ENCODE measurements at regions not wholly inside any gene's neighbourhood (a gene's known extent, or its start where the extent isn't known, plus 50 kb on each side); places are given as distances from the start of the nearest gene placed in this dataset.

- DNase-seq (no peak), ATAC-seq (no peak), FAIRE-seq (no peak)
- Histone ChIP-seq H3K36me3 (no peaks in the 10 kb centered on the region), H3K27ac (no peak overlapping the region), H3K27me3 (no peaks in the 10 kb centered on the region), H3K4me1 (no peaks in the 10 kb centered on the region), H3K4me3 (no peak overlapping the region), H3K9me3 (no peaks in the 10 kb centered on the region)
- intact Hi-C loops (cut with DNase I), result no loop called here
- no peak for TF ChIP-seq CTCF (IDR thresholded peaks at IDR 0.05)
- WGBS, 2 donors, result 87 to 91% methylated on average over 2 of the region's 2 CpGs
These were observed 70.8 kb downstream of the ZNF648 start for GRCh38 chr1:181990728-181991127.

GRCh38 chr1:181989261-181989920, 72.1 kb downstream of the ZNF648 start:
- intact Hi-C loops (cut with DNase I), result no loop called here
- ATAC-seq (no peak), FAIRE-seq (no peak), DNase-seq (no peak)
- Histone ChIP-seq H3K27ac (no peak overlapping the region), H3K27me3 (no peaks in the 10 kb centered on the region), H3K9me3 (no peaks in the 10 kb centered on the region), H3K4me3 (no peak overlapping the region), H3K4me1 (no peaks in the 10 kb centered on the region), H3K36me3 (no peaks in the 10 kb centered on the region)
- TF ChIP-seq CTCF (IDR thresholded peaks at IDR 0.05), result no peak
- 79 to 85% methylated on average over 2 of the region's 2 CpGs for WGBS, 2 donors

- no peak for TF ChIP-seq CTCF (IDR thresholded peaks at IDR 0.05)
- intact Hi-C loops (cut with DNase I), result no loop called here
- H3K4me3 ChIP-seq, result no peak overlapping the region
- H3K27me3 ChIP-seq, result no peaks in the 10 kb centered on the region
- no peaks in the 10 kb centered on the region for H3K9me3 ChIP-seq
- no peak overlapping the region for H3K27ac ChIP-seq
- ATAC-seq (no peak), FAIRE-seq (no peak), DNase-seq (no peak)
- H3K36me3 ChIP-seq, result no peaks in the 10 kb centered on the region
- WGBS, 2 donors, result 58 to 59% methylated on average over 2 of the region's 2 CpGs
- no peaks in the 10 kb centered on the region for H3K4me1 ChIP-seq
These were observed 73.5 kb downstream of the ZNF648 start for GRCh38 chr1:181987996-181988395.

- intact Hi-C loops (cut with DNase I), result no loop called here
- FAIRE-seq, result no peak
These were observed 74.1 kb downstream of the ZNF648 start for GRCh38 chr1:181987334-181987895.

More at GRCh38 chr1:181987334-181987895, 74.1 kb downstream of the ZNF648 start:
- no peak for TF ChIP-seq CTCF (IDR thresholded peaks at IDR 0.05)
- 72 to 74% methylated on average over 6 of the region's 6 CpGs for WGBS, 2 donors
- ATAC-seq, result no peak
- no peaks in the 10 kb centered on the region for H3K27me3 ChIP-seq
- DNase-seq, result no peak
- H3K27ac ChIP-seq, result no peak overlapping the region
- no peaks in the 10 kb centered on the region for H3K36me3 ChIP-seq
- no peaks in the 10 kb centered on the region for H3K9me3 ChIP-seq
- H3K4me3 ChIP-seq, result no peak overlapping the region
- H3K4me1 ChIP-seq, result no peaks in the 10 kb centered on the region

Data from pancreas (tissue), 10 donors.